Gastrocnemius medialis (tissue), 4 donors: ENCODE measurements at regions not wholly inside any gene's neighbourhood (a gene's known extent, or its start where the extent isn't known, plus 50 kb on each side); places are given as distances from the start of the nearest gene placed in this dataset.

ENCODE experiments used
- CTCF ChIP-seq, 5 experiments: fragments of 450-650 bp in 3 of 5; fragments of 200-600 bp in 2 of 5; sonication (generic) in 2 of 5; IDR thresholded peaks in 4 of 5; conservative IDR thresholded peaks in 1 of 5; 1 replicate in 4 of 5; 2 replicates in 1 of 5; pipeline ENCODE4 v1.5.1; 2016 to 2019; ENCODE audit warnings: antibody characterized with exemption in 5 of 5, mild to moderate bottlenecking in 3 of 5, moderate library complexity in 3 of 5
- POLR2A ChIP-seq, 2 donors: fragments of 450-650 bp; IDR thresholded peaks; one replicate each; pipeline ENCODE4 v1.6.1; 2017; ENCODE audit warnings: antibody characterized with exemption in 2 of 2, mild to moderate bottlenecking in 2 of 2, moderate library complexity in 2 of 2

DNA sequence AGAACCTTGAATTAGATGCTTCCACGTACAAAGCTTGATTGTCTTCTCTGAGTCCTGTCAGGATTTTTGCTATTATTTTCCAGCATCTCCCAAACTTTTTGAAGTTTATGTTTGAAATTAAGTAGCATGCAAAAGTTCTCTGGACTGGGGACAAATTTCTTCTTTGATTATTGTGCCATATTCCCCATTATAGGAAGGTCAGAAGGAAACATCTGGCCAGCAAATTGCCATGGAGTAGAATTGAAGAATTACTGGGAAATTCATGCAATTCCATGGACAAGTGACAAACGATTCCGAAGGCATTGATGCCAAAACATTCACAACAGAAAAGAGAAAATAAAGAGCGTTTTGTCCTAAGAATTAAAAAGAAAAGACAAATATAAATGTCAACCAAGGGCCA lies 737.2 kb downstream of the CDH11 start:
- TF ChIP-seq POLR2A (IDR thresholded peaks at IDR 0.05) (no peak), CTCF (IDR thresholded peaks at IDR 0.05 in 4 of 5, conservative IDR thresholded peaks at IDR 0.05 in 1 of 5) (no peak)
